ENCODE measurements at regions not wholly inside any gene's neighbourhood (a gene's known extent, or its start where the extent isn't known, plus 50 kb on each side); places are given as distances from the start of the nearest gene placed in this dataset.

- Histone ChIP-seq H3K27ac (no peak overlapping the region), H3K4me1 (ENCODE audit: control insufficient read depth in 1 of 2, low read depth in 2 of 2) (peaks cover 0 to 14% of the 10 kb centered on the region in 2 donors), H3K27me3 (replicated peaks; ENCODE audit: insufficient read depth) (no peaks in the 10 kb centered on the region), H3K4me3 (no peak overlapping the region), H3K9me3 (no peaks in the 10 kb centered on the region), H3K36me3 (no peaks in the 10 kb centered on the region)
- DNase-seq (ENCODE audit: low spot score) (no peak), ATAC-seq (ENCODE audit: insufficient number of reproducible peaks, low FRiP score, low read depth) (no peak)
- TF ChIP-seq CTCF (IDR thresholded peaks at IDR 0.05) = no peak
These were observed 285.4 kb downstream of the ZEB2 start for GRCh38 chr2:144234542-144234871.

- no peak for ATAC-seq (ENCODE audit: insufficient number of reproducible peaks, low FRiP score, low read depth)
- Histone ChIP-seq H3K27me3 (replicated peaks; ENCODE audit: insufficient read depth) (no peaks in the 10 kb centered on the region), H3K27ac (no peak overlapping the region), H3K36me3 (no peaks in the 10 kb centered on the region), H3K9me3 (no peaks in the 10 kb centered on the region), H3K4me3 (no peak overlapping the region), H3K4me1 (ENCODE audit: control insufficient read depth in 1 of 2, low read depth in 2 of 2) (peaks cover 0 to 14% of the 10 kb centered on the region in 2 donors)
- TF ChIP-seq CTCF (IDR thresholded peaks at IDR 0.05) = no peak
- no peak for DNase-seq (ENCODE audit: low spot score)
These were observed 286.0 kb downstream of the ZEB2 start for GRCh38 chr2:144233733-144234541.

- Histone ChIP-seq H3K27ac (no peak overlapping the region), H3K27me3 (replicated peaks; ENCODE audit: insufficient read depth) (no peaks in the 10 kb centered on the region), H3K36me3 (no peaks in the 10 kb centered on the region), H3K9me3 (no peaks in the 10 kb centered on the region), H3K4me1 (ENCODE audit: control insufficient read depth in 1 of 2, low read depth in 2 of 2) (peaks cover 0 to 14% of the 10 kb centered on the region in 2 donors), H3K4me3 (no peak overlapping the region)
- ATAC-seq (ENCODE audit: insufficient number of reproducible peaks, low FRiP score, low read depth) (no peak), DNase-seq (ENCODE audit: low spot score) (no peak)
- TF ChIP-seq CTCF (IDR thresholded peaks at IDR 0.05) = no peak
These were observed 286.6 kb downstream of the ZEB2 start for GRCh38 chr2:144233317-144233716.

GRCh38 chr2:144230448-144231085 is 289.4 kb downstream of the ZEB2 start:
- no peak for DNase-seq (ENCODE audit: low spot score)
- no peak overlapping the region for H3K27ac ChIP-seq
- TF ChIP-seq CTCF (IDR thresholded peaks at IDR 0.05) = no peak
- peaks cover 0 to 14% of the 10 kb centered on the region in 2 donors for H3K4me1 ChIP-seq (ENCODE audit: control insufficient read depth in 1 of 2, low read depth in 2 of 2)
- no peak overlapping the region for H3K4me3 ChIP-seq
- no peaks in the 10 kb centered on the region for H3K27me3 ChIP-seq (replicated peaks; ENCODE audit: insufficient read depth)
- H3K9me3 ChIP-seq = no peaks in the 10 kb centered on the region
- no peaks in the 10 kb centered on the region for H3K36me3 ChIP-seq
- ATAC-seq (ENCODE audit: insufficient number of reproducible peaks, low FRiP score, low read depth) = no peak

GRCh38 chr2:144230033-144230432 is 289.9 kb downstream of the ZEB2 start:
- DNase-seq (ENCODE audit: low spot score) (no peak), ATAC-seq (ENCODE audit: insufficient number of reproducible peaks, low FRiP score, low read depth) (no peak)
- TF ChIP-seq CTCF (IDR thresholded peaks at IDR 0.05) = no peak
- Histone ChIP-seq H3K4me3 (no peak overlapping the region), H3K27ac (no peak overlapping the region), H3K9me3 (no peaks in the 10 kb centered on the region), H3K27me3 (replicated peaks; ENCODE audit: insufficient read depth) (no peaks in the 10 kb centered on the region), H3K36me3 (no peaks in the 10 kb centered on the region), H3K4me1 (ENCODE audit: control insufficient read depth in 1 of 2, low read depth in 2 of 2) (peaks cover 0 to 14% of the 10 kb centered on the region in 2 donors)

Data from thoracic aorta (tissue), 2 donors.